HG03066 (cell line): ENCODE measurements at regions not wholly inside any gene's neighbourhood (a gene's known extent, or its start where the extent isn't known, plus 50 kb on each side); places are given as distances from the start of the nearest gene placed in this dataset.

Experiments
- ATAC-seq: cut with Tn5 transposase; IDR thresholded peaks from one replicate; pipeline ENCODE4 v1.9.1; 2021; ENCODE audit warnings: low read depth; ENCODE audit not compliant: unreplicated experiment

GRCh38 chr2:228665232-228665631 lies 483.7 kb upstream of the SPHKAP start:
- ATAC-seq = no peak

- ATAC-seq = no peak
Observed at GRCh38 chr2:228658998-228659397, 477.5 kb upstream of the SPHKAP start.

DNA sequence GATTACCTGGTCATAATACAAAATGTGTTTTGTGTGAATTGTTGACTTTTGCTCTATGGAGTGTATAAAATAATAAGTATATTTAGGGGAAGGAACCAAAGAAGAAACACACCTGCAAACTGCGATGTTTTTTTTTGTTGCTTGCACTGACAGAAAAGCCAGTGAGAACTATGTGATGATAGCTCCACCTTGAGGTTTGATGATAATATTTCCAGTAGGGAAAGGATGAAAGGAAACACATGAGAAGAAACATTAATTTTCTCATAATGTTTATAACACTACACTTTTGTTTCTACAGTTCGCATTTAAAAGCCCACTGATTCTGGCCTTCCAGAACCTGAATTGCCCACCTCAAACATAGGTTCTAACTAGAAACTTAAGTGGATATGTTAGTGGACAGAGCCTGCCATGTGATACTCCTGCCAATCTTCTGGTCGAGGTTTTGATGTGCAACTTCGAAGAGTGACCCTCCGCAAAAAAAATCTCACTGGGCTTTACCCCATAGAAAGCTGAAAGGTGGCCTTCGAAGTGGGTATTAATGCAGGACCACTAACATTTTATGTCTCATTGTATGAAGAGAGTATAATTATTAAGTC lies 476.4 kb upstream of the SPHKAP start:
- no peak for ATAC-seq

- no peak for ATAC-seq
Observed at GRCh38 chr2:228655331-228655730, 473.8 kb upstream of the SPHKAP start.

- ATAC-seq = no peak
Observed at GRCh38 chr2:228654707-228655106, 473.2 kb upstream of the SPHKAP start.

- no peak for ATAC-seq
Observed at GRCh38 chr2:228653884-228654283, 472.4 kb upstream of the SPHKAP start.

DNA sequence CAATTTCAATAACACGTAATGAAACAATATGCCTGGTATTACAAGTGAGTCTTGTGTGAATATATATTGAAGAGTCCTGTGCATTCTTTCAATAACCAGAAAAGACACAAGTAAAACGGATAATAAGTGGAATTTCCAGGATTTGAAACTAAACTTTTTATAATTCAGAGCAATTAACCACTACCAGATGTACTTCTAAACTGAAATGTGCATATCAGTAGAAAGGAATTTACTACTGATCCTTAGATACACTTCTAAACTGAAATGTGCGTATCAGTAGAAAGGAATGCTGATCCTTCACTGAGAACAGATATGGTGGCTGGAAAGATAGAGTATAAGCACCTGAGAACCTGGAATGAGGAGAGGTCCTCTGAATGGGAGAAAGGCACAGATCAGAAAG lies 470.9 kb upstream of the SPHKAP start:
- no peak for ATAC-seq

GRCh38 chr2:228649876-228650275 lies 468.4 kb upstream of the SPHKAP start:
- no peak for ATAC-seq

- ATAC-seq = no peak
Observed at GRCh38 chr2:228649447-228649846, 468.0 kb upstream of the SPHKAP start.

- no peak for ATAC-seq
Observed at GRCh38 chr2:228648541-228648940, 467.1 kb upstream of the SPHKAP start.

GRCh38 chr2:228646061-228646460 lies 464.6 kb upstream of the SPHKAP start:
- no peak for ATAC-seq

GRCh38 chr2:228644199-228644598 lies 462.7 kb upstream of the SPHKAP start:
- ATAC-seq = no peak

GRCh38 chr2:228642861-228643260 lies 461.4 kb upstream of the SPHKAP start:
- ATAC-seq = no peak

DNA sequence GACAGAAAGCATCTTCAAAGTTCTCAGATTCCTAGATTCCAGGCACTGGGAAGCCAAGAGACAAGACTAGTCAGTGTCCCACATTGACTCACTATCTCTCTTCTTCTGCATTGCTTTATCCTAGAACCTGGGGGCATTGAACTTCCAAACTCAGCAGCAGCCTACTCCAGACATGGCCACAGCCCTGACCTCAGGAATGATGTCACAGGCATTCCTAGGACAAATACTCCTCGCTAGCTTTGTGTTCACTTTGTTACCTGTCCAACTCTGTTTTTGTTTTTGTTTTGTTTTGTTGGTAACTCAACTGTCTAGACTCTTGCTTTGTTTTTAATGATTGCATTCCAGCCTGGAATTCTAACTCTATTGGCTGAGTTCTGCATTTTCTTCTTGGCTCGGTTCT lies 449.3 kb upstream of the SPHKAP start:
- no peak for ATAC-seq

GRCh38 chr2:228629251-228629650 lies 447.8 kb upstream of the SPHKAP start:
- no peak for ATAC-seq

DNA sequence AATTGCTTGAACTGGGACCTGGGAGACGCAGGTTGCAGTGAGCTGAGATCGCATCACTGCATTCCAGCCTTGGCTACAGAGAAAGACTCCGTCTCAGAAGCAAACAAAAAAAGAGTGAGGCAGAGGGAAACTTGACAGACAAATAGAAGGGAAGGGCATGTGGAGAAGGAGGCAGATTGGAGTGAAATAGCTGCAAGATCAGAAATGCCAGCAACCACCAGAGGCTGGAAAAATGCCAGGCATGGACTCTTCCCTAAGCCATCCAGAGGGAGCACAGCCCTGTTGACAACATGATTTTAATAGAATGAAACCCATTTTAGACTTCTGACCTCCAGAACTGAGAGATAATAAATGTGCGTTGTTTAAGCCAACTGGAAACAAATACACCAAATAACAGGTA lies 447.2 kb upstream of the SPHKAP start:
- no peak for ATAC-seq

DNA sequence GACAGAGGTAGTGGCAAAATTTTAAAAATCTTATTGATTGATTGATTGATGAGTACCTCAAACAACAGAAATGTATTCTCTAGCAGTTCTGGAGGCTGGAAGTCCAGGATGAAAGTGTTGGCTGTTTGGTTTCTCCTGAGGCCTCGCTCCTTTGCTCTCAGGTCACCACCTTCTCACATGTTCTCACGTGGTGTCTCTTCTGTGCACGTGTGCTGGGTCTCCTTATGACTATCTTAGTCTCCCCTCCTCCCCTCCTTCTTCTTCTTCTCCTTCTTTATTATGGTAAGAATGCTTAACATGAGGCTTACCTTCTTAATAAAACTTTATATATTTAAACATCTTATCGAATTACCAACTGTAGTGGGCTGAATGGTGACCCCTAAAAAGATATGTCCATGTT lies 446.0 kb upstream of the SPHKAP start:
- ATAC-seq = no peak

DNA sequence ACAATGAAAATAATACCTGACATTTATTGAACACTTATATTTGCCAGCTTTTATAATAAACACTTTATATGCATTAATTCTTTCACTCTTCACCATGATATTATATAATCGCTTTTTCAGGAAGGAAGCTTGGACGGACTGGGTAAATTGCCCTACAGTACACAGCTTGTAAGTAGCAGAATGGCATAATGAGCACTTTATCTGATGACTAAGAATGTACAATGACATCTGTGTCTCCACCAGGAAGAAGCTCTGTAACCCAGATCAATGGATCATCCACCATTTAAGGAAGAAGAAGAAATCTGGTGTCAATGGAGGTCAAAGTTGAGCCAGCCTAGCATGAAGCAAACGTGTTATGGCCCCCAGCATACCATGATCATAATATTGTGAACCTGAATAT lies 444.0 kb upstream of the SPHKAP start:
- no peak for ATAC-seq

- ATAC-seq = no peak
Observed at GRCh38 chr2:228624733-228625132, 443.2 kb upstream of the SPHKAP start.

DNA sequence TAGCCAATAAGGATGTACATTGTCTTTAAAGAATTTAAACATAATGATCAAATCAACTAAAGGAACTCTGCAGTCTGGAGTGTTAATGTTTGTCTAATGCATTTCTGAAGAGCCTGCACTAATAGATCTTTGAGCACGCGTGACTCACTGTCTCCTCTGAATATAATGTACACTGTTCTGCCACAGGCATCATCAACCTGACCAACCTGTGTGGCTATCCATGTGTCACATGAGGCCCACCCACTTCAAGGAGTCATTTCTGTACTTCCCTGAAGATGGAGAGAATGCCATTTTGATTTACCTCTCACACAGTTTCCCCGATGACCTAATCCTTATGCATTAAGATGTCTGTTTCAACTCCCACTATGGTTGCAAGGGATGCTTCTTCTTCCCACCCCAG lies 434.0 kb upstream of the SPHKAP start:
- no peak for ATAC-seq

GRCh38 chr2:228614741-228615140 lies 433.3 kb upstream of the SPHKAP start:
- ATAC-seq = no peak

DNA sequence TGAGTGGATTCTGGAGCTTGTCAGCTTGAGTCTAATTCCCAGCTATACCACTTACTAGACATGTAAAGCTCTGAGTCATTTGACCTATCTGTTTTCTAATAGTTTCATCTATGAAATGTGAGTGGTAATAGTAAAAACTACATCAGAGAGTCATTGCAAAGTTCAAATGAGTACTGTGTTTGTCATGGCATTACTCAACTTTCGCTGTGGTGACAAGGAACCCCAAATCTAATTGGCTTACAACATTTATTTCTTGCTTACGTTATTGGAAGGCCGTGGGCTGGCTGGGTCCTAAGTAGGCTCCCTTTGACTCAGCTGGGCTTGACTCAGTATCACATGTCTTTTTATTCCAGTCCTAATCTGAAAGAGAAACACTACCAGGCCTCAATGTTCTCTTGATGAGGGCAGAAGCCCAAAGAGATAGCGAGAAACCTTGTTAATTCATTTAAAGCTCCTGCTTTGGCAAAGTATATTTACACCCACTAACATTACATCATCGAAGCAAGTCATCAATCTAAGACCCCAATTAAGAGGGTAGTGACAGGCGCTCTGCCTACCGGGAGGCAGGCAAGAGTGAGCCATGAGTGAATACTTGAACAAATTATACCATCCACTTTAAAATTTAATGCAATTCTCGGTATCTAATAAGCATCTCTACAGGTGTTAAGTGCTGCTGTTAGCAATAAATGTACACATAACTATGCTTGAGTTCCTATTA lies 431.8 kb upstream of the SPHKAP start:
- no peak for ATAC-seq

GRCh38 chr2:228611171-228611570 lies 429.7 kb upstream of the SPHKAP start:
- no peak for ATAC-seq
